ENCODE measurements at regions not wholly inside any gene's neighbourhood (a gene's known extent, or its start where the extent isn't known, plus 50 kb on each side); places are given as distances from the start of the nearest gene placed in this dataset.

DNA sequence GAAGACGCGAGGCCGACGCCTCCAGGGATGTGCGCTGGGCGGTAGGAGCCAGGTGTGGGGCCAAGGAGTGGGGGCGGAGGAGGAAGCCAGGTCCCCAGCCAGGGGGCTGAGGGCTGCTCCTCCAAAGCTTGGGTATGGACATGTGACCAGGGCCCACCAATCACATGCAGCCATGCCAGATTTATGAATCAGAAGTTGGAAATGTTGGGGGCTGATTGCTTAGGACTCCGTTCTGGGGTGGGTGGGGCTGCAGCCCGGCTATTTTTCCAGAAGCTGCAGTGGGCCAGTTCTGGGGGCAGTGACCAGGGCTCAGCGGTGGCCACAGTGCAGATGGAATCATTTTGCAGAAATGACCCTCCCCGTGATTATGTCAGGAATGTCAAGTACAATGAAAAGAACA, 96.0 kb downstream of the CEBPB start:
- DNase-seq = peak; percentile 88

DNA sequence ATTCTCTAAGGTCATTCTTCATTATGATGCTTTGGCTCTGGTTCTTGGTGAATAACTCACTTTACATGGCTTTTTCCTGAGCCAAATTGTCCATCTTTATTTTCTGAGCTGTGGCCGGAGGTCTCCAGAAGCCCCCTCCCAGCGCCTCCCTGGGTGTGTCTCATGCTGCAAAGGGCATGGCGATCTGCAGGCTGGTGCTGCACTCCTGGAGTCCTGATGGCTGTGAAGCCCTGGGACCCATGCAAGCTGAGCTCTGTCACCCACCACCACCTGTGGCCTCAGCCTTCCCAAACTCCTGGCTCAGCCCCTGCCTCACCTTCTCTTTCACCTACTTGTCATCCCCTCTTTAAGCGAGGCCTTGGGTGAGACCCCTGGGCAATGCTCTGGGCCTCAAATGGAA, 96.9 kb downstream of the CEBPB start:
- DNase-seq = no peak

DNA sequence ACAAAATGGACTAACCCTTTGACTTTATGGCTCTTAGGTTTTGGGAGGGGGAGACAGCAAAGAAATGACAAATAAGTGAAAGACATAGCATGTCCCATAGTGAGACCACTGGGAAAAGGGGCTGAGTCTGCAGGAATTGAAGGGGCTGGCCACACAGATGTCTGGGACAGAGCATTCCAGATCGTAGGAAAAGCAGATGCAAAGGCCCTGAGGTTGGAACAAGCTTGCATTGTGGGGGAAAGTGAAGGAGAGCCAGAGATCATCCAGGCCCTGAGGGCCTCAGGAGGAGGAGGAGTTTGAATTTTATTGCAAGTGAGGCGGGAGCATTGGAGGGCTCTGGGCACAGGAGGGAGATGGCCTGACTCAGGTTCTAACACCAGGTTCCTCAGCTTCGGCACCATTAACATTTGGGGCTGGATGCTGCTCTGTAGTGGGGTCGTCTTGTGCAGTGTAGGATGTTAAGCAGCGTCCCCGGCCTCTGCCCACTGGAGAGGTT, 97.5 kb downstream of the CEBPB start:
- no peak for DNase-seq

DNA sequence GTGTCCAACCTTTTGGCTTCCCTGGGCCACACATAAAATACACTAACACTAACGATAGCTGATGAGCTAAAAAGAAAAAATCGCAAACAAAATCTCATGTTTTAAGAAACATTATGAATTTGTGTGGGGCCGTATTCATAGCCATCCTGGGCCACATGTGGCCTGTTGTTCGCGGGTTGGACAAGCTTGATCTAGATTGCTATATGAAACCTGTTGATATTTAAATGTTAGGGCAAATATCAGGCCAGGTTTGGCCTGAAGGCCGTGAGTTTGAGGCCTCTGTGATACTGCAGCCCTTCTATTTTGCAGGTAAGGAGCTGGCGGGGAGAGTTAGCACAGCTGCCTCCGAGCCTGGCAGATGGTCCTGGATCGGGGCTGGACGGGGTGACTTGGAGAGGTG, 99.0 kb downstream of the CEBPB start:
- no peak for DNase-seq

DNA sequence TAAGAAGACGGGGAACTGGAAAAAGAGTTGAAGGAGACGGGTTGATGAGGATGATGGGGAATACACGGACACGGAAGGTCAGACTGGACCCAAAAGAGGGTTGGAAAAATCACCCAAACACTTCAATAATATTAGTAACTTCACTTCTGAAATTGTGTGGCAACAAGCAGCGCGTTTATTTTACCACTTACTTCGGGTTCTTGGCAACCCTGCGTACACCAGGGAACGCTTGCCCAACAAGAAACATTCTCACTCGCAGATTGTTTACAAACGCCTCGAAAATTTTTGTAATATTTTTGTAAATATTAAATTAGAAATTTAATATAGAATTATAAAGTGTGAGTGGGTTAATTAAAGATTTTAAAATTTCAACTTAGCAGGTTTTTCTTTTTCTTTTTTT, 99.5 kb downstream of the CEBPB start:
- DNase-seq = no peak

DNA sequence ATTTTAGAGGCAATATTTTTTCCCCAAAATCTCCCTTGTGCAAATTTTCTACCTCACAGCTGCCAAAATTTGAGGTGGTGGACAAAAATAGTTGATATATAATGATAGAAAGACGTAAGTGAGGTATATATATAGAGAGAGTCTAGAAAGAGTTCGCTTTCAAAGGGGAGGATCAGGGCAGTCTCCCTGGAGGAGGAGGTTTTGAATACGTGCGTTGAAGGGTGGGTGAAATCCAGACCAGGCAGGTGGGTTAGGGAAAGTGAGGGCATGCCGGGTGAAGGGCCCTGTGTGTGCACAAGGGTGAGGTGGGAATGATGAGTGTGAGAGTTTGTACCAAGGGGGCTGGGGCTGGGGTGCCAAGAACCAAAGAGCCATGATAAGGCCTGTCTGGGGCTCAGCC, 100.2 kb downstream of the CEBPB start:
- DNase-seq = no peak

DNA sequence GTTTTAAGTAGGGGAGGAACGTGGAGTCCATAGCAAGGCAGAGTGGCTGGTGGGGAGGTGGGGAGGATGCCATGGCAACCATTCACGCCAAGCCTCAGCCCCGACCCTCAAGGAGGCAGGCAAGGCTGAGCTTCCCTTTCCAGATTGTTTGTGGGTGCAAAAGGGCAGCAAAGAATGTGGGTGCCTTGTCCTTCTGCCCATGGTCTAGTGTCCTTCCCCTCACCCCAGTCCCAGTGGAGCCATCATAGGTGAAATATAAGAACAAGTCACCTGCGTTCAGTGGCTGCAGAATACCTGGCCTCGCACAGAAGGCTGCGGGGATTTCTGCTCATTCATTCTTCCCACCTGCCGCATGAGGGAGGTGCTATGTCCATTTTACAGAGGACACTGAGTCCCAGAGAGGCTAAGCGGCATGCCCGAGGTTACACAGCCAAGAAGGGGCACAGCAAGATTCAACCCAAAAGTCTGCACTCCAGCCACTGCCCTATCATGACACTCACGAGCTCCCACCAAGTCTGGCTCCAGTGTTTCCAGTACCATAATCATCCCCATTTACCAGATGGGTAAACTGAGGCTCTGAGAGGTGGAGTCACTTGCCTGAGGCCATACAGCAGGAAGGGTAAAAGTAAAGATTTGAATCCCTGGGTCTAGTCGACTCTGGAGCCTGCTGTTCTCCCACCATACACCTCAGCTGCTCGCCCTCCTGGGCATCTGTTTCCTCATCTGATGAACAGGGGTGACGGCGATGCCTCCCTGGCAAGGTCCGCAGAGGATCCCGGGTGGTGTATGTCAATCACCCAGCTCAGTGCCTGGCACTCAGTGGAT, 100.8 kb downstream of the CEBPB start:
- DNase-seq = no peak

DNA sequence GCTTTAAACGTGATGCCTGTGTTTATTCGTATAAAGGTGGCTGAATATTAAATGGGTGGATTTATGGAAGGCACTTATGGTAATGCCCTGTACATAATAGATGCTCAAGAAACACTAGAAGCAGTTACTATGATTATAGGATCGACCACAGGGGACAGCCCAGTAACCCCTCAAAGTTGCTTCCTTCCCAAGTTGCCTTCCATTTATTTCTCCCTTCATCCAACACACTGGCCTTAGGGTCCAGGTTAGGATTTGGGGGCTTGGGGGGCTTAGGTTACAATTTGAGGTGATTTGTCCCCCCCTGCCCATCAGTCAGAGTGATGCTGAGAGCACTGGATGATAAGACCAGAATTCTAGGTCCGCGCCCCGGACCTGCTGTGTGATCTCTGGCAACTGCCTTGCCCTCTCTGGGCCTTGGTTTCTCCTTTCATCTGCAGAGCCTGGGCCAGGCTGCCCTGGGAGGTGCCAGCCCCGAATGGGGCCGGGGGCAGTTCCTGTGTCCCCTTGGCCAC, 101.5 kb downstream of the CEBPB start:
- no peak for DNase-seq

DNA sequence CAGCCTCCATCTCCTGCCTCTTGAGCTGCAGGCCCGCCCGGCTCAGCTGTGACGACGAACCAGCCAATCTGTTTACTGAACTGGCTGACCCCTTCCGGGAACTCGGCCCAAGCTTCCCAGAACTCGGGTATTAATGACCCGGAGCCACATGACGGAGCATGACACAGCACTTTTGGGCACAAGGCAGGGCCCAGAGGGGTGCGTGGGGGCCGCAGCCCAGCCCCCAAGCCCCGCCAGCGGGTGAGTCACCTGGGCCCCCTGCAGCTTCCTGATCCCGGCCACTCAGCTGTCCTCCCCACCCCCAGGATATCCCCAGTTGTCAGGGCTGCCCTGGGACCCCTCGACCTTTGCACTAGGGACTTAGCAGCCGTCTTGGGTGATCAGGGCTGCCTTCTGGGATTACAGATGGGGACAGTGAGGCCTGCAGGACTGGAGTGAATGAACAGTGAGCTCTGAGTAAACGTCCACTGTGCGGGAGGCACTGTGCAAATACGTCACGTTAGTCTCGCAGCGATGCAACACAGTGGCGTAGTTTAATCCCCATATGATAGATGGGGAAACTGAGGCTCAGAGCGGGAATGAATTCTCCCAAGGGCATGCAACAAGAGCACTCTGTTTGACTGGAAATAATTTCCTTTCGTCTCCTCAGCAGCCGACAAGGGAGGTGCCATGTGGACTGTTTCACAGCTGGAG, 102.1 kb downstream of the CEBPB start:
- peak; percentile 80 for DNase-seq

DNA sequence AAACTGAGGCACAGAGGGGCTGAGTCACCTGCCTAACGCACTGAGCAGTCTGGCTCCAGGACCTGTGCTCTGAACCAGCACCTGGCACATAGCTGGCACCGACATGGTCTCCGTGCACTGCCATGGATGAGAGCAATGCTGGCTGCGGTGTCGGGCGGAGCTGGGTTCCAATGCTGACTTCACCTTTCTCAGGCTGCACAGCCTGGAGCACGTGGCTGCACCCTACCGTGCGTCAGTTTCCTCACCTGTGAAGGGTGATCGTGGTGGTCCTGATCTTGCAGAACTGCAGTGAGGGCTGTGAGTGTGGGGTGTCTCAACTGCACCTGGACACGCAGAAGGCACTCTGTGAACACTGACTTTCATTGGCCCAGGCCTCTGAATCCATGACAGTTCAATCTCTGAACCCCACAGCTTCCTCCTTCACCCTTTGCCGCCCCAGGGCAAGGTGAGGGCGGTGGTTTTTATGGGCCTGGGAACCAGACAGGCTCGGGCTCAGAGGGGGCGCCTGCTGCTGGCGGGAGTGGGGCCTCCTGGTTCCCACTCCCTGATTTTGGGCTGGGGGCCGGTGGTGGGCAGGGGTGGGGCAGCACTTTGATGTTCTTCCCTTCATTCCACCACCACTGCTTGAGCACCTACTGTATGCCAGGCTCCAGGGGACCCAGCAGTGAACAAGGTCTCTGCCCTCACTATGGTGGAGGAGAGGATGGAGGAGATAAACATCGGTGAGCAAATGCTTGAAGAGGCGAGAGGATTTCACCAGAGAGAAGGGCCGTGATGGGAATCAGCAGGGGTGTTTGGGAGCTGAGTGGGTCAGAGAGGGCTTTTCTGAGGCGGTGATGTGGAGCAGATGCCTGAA, 102.9 kb downstream of the CEBPB start:
- DNase-seq = no peak

DNA sequence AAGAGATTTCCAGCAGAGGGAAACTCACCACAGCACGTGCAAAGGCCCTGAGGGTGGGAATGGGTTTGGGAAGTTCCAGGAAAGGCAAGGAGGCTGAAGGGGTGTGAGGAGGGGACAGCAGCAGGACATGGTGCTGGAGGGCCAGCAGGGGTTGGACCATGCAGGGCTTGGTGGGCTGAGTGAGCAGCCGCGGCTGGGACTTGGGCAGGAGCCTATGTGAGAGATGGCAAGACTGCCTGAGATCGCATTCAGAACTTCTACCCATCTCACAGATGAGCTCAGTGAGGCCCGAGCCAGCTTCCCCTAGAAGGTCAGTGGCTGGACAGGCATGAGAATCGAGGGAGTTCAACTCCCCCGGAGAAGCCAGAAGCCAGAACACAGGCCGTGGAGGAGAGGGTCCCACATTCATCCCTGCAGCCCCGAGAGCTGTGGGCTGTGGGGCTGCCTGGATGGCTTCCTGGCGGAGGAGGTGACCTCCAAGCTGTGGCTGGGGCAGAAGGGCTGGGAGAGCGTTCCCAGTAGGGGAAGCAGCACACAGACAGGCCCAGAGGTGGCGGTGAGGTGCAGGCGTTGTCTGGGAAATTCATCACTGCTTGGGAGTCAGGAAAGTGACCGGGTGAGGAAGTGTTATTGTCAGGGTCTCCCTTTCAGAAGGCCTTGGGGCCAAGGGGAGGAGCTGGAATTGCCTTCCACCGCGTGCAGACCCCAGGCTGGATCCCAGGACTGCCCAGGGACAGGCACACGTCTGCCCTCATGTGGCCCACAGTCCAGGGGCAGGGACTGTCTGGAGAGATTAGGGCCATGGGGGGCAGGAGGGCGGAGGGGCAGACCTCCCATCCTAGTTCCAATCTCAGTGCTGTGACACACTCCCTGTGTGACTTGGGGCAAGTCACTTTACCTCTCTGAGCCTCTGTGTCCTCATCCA, 103.8 kb downstream of the CEBPB start:
- no peak for DNase-seq

DNA sequence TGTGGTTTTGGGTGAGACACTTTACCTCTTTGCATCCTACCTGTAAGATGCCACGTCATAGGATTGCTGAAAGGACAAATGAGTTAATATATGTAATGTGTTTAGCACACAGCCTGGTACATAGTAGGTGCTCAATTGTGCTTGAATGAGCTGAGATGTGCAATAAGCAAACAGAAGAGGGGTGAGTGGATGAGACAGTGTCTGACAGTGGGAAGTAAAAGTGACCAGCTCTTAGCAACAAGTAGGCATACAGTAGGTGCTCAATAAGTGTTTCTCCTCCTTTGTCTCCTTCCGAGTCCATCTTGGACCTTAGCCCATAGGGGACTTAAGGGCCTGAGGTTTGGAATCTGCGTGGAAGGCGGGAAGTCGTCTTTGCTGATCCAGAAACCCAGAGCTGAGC, 104.7 kb downstream of the CEBPB start:
- no peak for DNase-seq

DNA sequence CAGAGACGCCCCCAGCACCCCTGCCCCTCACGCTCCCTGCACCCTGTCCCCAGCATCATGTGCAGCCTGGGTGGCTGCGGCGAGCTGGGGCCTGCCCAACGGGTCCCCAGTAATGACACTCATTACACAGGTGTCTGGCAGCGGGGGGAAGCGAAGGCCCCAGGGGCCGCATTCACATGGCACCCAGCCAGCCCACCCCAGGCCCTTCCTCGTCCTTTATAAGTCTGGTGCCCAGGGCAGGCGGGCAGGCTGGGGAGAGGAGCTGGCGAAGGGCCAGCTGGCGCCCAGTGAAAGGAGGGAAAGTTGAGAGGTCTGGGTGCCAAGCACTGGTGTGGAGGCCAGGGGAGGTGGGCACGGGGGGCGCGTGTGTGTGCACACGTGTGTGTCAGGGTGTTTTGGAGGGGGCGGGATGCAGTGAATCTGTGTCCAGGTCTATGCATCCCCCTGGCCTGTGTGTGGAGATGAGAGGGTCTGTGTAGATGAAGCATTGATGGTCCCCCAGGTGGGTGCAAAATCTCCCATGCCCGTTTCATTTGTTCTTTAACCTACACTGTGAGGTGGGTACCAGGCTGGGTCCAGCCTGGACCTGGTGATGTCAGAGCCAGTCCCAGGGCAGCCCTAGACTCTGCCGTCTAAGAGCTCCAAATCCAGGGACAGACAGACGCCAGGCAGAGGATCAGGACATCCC, 105.3 kb downstream of the CEBPB start:
- no peak for DNase-seq

DNA sequence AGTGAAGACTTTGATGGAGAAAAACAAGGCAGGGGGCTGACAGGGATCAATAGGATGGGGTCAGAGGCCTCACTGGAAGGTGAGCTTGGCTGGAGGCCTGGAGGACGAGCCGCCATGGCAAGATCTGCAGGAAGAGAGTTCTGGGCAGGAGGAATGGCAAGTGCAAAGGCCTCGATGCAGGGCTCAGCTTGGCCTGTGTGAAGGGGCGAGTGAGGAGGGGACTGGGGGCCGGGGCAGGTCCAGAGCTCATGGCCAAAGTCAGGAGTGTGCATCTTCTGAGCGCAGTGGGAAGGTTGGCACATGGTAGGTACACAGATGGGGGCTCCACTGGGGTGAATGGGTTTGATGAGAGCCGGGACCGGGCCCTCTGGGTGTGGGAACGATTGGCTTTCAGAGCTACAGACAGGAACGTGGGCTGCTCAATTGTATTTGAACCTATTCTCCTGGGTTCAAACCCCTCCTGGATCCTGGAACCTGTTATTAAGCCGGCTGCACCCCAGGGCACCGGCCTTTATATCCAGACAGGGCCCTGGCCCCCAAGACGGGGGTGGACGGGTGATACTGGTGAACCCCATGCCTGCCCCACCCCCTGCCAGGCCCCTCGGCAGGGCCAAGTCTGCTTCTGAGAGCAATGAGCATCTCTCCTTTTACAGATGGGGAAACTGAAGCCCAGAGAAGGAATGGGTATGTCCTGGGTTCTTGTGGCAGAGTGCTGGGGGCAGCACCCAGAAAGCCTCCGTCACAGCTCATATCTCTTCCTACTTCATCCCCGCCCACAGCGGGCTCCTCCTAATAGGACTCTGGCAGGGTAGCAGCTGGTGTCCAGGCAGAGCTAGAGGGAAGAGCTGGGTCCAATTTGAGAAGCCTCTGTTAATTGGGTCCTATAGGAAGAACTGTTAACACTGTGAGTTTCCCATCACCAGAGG, 106.1 kb downstream of the CEBPB start:
- DNase-seq = no peak

DNA sequence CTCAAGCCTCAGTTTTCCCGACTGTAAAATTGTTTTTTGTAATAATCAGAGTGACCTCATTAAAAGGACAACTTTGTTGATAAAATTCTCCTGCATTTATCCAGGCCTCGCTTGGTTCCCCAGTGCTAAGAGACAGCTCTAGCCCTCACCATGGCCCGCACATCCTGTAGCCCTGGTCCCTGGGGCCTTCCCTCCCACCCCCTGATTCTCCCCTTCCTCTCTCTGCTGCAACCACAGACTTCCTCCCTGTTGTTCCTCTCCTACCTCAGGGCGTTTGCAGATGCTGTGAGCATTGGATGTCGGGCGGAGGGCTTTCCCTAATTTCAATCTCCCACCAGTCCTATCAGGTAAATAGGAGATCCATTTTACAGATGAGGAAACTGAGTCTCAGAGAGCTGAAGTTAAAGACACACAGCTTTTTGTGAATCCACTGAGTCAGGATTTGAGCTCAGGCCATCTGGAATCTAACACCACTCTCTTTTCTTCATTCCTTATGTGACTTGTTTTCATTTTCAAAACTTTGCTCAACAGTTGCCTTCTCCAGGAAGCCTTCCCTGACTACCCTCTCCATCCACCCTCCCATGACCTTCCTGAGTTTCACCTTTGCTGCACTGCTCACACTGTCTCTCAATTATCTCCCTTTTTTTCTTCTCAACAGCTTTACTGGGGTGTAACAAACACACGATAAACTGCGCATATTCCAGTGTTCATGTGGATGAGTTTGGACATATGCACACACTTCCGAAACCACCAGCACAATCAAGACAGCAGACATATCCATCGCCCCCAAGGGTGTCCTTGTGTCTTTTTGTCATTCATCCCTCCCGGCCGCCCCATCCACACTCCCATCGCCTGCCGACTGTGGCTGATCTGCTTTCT, 107.1 kb downstream of the CEBPB start:
- no peak for DNase-seq

DNA sequence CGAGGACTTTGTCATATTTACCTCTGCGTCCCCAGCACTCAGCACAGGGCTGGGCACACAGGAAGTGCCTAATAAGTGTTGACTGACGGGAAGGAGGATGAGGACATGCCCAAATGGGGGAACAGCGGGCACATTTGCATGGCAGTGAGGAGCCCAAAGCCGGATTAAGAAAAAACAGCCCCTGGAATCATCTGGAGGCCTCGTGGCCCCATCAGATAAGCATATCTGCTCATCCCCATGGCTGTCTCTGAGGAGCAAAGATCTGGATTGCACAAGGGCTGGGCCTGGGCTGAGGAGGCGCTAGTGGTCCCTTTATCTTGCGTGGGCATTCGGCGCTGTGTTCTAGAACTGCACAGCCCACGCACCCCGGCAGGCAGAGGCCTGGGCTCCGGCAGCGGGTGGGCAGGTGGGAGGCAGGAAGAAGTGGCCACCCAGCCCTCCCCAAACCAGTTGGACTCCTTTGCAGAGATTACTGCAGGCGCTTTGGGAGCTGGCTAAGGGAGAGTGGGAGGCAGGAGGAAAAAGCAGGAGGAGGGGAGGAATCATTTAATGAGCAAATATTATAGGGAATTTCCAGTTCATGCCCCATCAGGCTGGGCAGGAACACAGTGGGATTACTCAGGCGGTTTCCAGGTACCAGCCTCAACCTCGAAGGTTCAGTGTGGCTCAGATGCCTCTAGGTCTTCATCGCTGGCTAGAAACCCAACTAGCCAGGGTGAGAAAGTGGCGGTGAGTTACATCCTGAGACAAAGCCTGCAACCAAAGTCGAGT, 108.1 kb downstream of the CEBPB start:
- DNase-seq = no peak

DNA sequence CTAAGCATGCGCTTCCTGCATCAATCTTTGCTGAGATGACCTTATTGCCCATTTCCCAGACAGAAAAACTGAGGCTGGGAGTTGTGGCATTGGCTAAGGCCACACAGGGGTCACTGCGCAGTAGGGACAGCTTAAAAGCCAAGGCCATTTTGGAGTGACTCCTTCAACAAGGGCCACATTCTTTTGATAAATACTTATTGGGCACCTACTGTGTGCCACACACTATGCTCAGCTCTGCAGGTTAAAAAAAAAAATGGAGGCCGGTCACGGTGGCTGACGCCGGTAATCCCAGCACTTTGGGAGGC, 108.6 kb downstream of the CEBPB start:
- no peak for DNase-seq

DNA sequence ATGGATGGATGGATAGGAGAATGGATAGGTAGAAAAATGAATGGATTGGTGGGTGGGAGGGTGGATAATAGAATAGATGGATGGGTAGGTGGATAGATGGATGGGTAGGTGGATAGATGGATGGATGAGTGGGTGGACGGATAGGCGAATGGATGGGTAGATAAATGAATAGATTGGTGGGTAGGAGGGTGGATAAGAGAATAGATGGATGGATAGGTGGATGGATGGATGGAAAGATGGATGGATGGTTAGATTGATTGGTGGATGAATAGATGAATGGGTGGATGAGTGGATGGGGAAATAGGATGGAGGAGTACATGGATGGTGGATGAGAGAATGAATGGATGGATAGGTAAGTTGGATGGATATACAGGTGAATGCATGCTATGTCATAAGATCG, 110.5 kb downstream of the CEBPB start:
- DNase-seq = no peak

DNA sequence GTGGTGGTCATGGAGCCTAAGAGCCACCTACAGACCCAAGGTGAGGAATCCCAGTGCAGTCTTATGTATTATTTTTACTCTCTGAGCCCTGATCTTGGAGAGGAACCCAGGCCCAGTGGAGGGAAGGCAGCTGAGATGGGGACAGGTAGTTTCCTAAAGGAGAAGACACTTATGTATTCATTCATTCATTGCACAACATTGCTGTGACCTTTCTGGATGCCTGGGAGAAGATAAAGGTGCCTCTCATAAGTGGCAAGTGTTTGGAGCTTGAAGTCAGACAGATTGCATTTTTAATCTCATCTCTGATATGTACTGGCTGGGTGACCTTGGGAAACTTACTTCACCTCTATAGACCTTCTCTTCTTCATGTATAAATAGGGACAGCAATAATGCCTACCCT, 111.1 kb downstream of the CEBPB start:
- no peak for DNase-seq

Measured in right hindlimb (tissue), 1 donor.